ENCODE measurements at regions not wholly inside any gene's neighbourhood (a gene's known extent, or its start where the extent isn't known, plus 50 kb on each side); places are given as distances from the start of the nearest gene placed in this dataset.

GRCh38 chr9:27634879-27635278, 61.6 kb upstream of the C9orf72 start:
- no peak overlapping the region for H3K4me3 ChIP-seq (ENCODE audit: low read depth, low read length)
- TF ChIP-seq, protein P1, sequence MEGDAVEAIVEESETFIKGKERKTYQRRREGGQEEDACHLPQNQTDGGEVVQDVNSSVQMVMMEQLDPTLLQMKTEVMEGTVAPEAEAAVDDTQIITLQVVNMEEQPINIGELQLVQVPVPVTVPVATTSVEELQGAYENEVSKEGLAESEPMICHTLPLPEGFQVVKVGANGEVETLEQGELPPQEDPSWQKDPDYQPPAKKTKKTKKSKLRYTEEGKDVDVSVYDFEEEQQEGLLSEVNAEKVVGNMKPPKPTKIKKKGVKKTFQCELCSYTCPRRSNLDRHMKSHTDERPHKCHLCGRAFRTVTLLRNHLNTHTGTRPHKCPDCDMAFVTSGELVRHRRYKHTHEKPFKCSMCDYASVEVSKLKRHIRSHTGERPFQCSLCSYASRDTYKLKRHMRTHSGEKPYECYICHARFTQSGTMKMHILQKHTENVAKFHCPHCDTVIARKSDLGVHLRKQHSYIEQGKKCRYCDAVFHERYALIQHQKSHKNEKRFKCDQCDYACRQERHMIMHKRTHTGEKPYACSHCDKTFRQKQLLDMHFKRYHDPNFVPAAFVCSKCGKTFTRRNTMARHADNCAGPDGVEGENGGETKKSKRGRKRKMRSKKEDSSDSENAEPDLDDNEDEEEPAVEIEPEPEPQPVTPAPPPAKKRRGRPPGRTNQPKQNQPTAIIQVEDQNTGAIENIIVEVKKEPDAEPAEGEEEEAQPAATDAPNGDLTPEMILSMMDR (IDR thresholded peaks at IDR 0.05; ENCODE audit: low read depth, low read length), result no peak

DNA sequence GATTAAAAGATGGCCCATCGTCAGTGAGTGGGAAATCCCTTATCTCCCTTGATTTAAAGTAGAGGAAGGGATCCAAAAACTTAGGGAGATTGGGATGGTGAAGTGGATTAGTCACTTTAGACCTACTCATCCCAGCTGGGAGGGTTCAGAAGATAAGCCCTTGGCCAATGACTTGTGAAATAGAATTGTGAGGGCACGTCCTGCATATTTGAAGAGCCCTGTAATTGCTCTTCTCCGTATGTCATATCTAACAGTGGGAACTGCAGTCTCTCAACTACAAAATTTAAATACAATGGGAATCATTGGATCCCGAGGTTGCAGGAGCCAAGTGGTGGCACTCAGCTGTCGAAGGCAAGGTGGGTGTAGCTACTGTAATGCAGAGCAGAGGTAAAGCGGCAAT, 65.4 kb upstream of the C9orf72 start:
- no peak overlapping the region for H3K4me3 ChIP-seq (ENCODE audit: low read depth, low read length)
- TF ChIP-seq, protein P1 (IDR thresholded peaks at IDR 0.05; ENCODE audit: low read depth, low read length), result no peak

DNA sequence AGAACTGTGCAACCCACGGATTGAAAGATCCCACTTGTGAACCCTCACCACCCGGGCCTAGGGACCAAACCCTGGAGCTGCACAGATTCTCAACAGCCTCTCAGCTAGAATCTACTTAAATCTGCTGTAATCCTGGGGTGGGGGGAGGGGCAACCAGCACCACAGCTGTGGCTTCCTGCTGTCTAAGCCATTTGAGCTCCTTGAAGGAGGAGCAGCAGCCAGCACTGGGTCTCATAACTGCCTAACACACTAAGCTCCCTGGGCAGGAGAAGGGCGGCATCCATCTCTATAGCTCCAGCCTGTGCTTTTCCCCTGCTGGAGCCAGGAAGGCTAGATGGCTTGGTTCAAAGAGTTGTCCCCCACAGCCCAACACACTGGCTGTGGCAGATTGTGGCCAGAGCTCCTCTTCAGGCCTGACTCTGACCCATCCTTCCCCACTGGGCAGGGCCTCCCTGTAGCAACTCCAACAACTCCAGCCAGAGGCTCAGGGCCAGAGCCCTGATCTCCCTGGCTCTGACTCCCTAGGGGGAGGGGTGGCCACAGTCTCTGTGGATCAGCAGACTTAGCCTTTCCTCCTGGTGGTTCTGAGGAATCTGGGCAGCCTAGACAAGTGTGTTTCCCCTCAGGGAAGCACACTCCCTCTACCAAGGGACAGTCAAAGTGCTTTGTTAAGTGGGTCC, 72.0 kb upstream of the C9orf72 start:
- H3K4me3 ChIP-seq (ENCODE audit: low read depth, low read length), result no peak overlapping the region
- TF ChIP-seq, protein P1 (IDR thresholded peaks at IDR 0.05; ENCODE audit: low read depth, low read length), result no peak

- TF ChIP-seq, protein P1 (IDR thresholded peaks at IDR 0.05; ENCODE audit: low read depth, low read length), result no peak
- H3K4me3 ChIP-seq (ENCODE audit: low read depth, low read length), result no peak overlapping the region
These were observed 80.0 kb upstream of the C9orf72 start for GRCh38 chr9:27653246-27653645.

DNA sequence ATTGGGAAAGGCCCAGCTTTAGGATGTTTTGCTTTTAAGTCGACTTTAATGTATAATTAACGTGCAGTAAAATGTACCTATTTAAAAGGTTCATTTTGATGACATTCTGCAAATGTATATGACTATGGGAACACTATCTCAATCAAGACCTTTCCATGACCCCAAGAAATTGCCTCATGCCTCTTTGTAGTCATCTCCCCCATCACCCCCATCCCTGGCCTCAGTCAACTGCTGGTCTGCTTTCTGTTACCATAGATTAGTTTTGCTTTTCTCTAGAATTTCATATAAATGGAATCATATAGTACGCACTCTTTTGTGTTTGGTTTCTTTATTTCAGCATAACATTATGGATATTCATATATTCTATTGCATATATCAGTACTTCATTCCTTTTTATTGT, 80.7 kb upstream of the C9orf72 start:
- H3K4me3 ChIP-seq (ENCODE audit: low read depth, low read length), result no peak overlapping the region
- TF ChIP-seq, protein P1 (IDR thresholded peaks at IDR 0.05; ENCODE audit: low read depth, low read length), result no peak

- no peak overlapping the region for H3K4me3 ChIP-seq (ENCODE audit: low read depth, low read length)
- TF ChIP-seq, protein P1 (IDR thresholded peaks at IDR 0.05; ENCODE audit: low read depth, low read length), result no peak
These were observed 81.5 kb upstream of the C9orf72 start for GRCh38 chr9:27654629-27655285.

DNA sequence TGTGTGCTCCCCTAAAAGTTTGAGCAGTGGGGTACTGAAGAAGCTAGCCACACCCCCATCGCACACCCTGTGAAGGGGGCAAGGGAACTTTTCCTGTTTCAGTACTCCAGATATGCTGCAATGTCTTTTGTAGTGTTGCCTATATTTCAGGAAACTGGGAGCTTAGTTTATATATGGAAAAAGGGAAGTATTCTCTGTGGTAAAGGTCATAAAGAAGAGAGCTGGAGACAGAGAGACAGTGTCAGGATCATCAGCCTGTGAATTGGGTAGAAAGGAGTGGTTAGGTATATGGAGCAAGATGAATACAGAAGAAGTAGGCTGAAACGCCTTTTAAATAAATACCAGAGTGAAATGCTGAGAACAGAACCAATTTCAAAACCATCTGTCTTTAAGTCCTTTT, 82.2 kb upstream of the C9orf72 start:
- H3K4me3 ChIP-seq (ENCODE audit: low read depth, low read length), result no peak overlapping the region
- TF ChIP-seq, protein P1 (IDR thresholded peaks at IDR 0.05; ENCODE audit: low read depth, low read length), result no peak

Measured in WI38 (cell line).